Right lobe of liver (tissue), 4 donors: ENCODE measurements at regions not wholly inside any gene's neighbourhood (a gene's known extent, or its start where the extent isn't known, plus 50 kb on each side); places are given as distances from the start of the nearest gene placed in this dataset.

Source experiments
- CTCF ChIP-seq, 4 donors: fragments of 200-600 bp in 3 of 4; fragments of 450-650 bp in 1 of 4; IDR thresholded peaks; one replicate each; pipeline versions ENCODE4 v1.5.1 to v1.8.0; 2016 to 2022; ENCODE audit warnings: antibody characterized with exemption in 4 of 4, mild to moderate bottlenecking in 2 of 4
- POLR2A ChIP-seq: fragments of 450-650 bp; IDR thresholded peaks from one replicate; pipeline ENCODE4 v1.6.1; 2017; ENCODE audit warnings: antibody characterized with exemption, mild to moderate bottlenecking
- donor health status: DM: no; HTN: no; CAD: no.
- donor health status: DM: no; HTN: no; CAD: no.
- donor health status: DM: no; HTN: yes; CAD: no.

- no peak for TF ChIP-seq CTCF (IDR thresholded peaks at IDR 0.05)
- TF ChIP-seq POLR2A: no peak
Observed at GRCh38 chr12:111085096-111085495, 164.7 kb upstream of the MYL2 start.
